ENCODE measurements at regions not wholly inside any gene's neighbourhood (a gene's known extent, or its start where the extent isn't known, plus 50 kb on each side); places are given as distances from the start of the nearest gene placed in this dataset.
A peak's percentile ranks its signal among the peaks of the same experiment; 100 is the strongest.

GRCh38 chrX:95893636-95894035 is 791.0 kb upstream of the DIAPH2 start:
- H3K4me3 ChIP-seq (ENCODE audit: low read depth, low read length), result no peak overlapping the region
- DNase-seq (ENCODE audit: low read depth), result no peak
- TF ChIP-seq CTCF (IDR thresholded peaks at IDR 0.05; ENCODE audit: low read depth, low read length), result no peak
- no peak for TF ChIP-seq POLR2A (IDR thresholded peaks at IDR 0.05; ENCODE audit: extremely low read depth, insufficient read length)
- TF ChIP-seq MYC (IDR thresholded peaks at IDR 0.05; ENCODE audit: low read depth, low read length), result no peak
- no peak for TF ChIP-seq MAX (IDR thresholded peaks at IDR 0.05; ENCODE audit: low read depth, low read length)

- TF ChIP-seq CTCF (IDR thresholded peaks at IDR 0.05; ENCODE audit: low read depth, low read length) (no peak), MAX (IDR thresholded peaks at IDR 0.05; ENCODE audit: low read depth, low read length) (no peak), MYC (IDR thresholded peaks at IDR 0.05; ENCODE audit: low read depth, low read length) (no peak), POLR2A (IDR thresholded peaks at IDR 0.05; ENCODE audit: extremely low read depth, insufficient read length) (no peak)
- peak; percentile 1 for DNase-seq (ENCODE audit: low read depth)
These were observed 781.2 kb upstream of the DIAPH2 start for GRCh38 chrX:95903490-95903889.

GRCh38 chrX:95903975-95904374 is 780.7 kb upstream of the DIAPH2 start:
- TF ChIP-seq MYC (IDR thresholded peaks at IDR 0.05; ENCODE audit: low read depth, low read length) (no peak), CTCF (IDR thresholded peaks at IDR 0.05; ENCODE audit: low read depth, low read length) (no peak), MAX (IDR thresholded peaks at IDR 0.05; ENCODE audit: low read depth, low read length) (no peak), POLR2A (IDR thresholded peaks at IDR 0.05; ENCODE audit: extremely low read depth, insufficient read length) (no peak)
- no peak for DNase-seq (ENCODE audit: low read depth)
- no peak overlapping the region for H3K4me3 ChIP-seq (ENCODE audit: low read depth, low read length)

More at GRCh38 chrX:95903490-95903889, 781.2 kb upstream of the DIAPH2 start:
- no peak overlapping the region for H3K4me3 ChIP-seq (ENCODE audit: low read depth, low read length)

GRCh38 chrX:95907081-95907480 is 777.6 kb upstream of the DIAPH2 start:
- DNase-seq (ENCODE audit: low read depth), result no peak
- no peak overlapping the region for H3K4me3 ChIP-seq (ENCODE audit: low read depth, low read length)
- TF ChIP-seq POLR2A (IDR thresholded peaks at IDR 0.05; ENCODE audit: extremely low read depth, insufficient read length) (no peak), MYC (IDR thresholded peaks at IDR 0.05; ENCODE audit: low read depth, low read length) (no peak), MAX (IDR thresholded peaks at IDR 0.05; ENCODE audit: low read depth, low read length) (no peak), CTCF (IDR thresholded peaks at IDR 0.05; ENCODE audit: low read depth, low read length) (no peak)

GRCh38 chrX:95911062-95911461 is 773.6 kb upstream of the DIAPH2 start:
- TF ChIP-seq CTCF (IDR thresholded peaks at IDR 0.05; ENCODE audit: low read depth, low read length) (no peak), MYC (IDR thresholded peaks at IDR 0.05; ENCODE audit: low read depth, low read length) (no peak), POLR2A (IDR thresholded peaks at IDR 0.05; ENCODE audit: extremely low read depth, insufficient read length) (no peak)
- no peak overlapping the region for H3K4me3 ChIP-seq (ENCODE audit: low read depth, low read length)
- no peak for DNase-seq (ENCODE audit: low read depth)

GRCh38 chrX:95919605-95920004 is 765.0 kb upstream of the DIAPH2 start:
- no peak for DNase-seq (ENCODE audit: low read depth)
- no peak overlapping the region for H3K4me3 ChIP-seq (ENCODE audit: low read depth, low read length)

More at GRCh38 chrX:95919605-95920004, 765.0 kb upstream of the DIAPH2 start:
- TF ChIP-seq MYC (IDR thresholded peaks at IDR 0.05; ENCODE audit: low read depth, low read length) (no peak), CTCF (IDR thresholded peaks at IDR 0.05; ENCODE audit: low read depth, low read length) (no peak), MAX (IDR thresholded peaks at IDR 0.05; ENCODE audit: low read depth, low read length) (no peak), POLR2A (IDR thresholded peaks at IDR 0.05; ENCODE audit: extremely low read depth, insufficient read length) (no peak)

Measured in NB4 (cell line).